SK-N-SH (cell line): ENCODE measurements at regions not wholly inside any gene's neighbourhood (a gene's known extent, or its start where the extent isn't known, plus 50 kb on each side); places are given as distances from the start of the nearest gene placed in this dataset.

Source experiments
- CTCF ChIA-PET: fragments of 300-600, 350-600 bp; formaldehyde crosslinking; extraction: SDS; loops from one replicate; lab custom pipeline; 2021; lab: Yijun Ruan, JAX
- POLR2A ChIA-PET: fragments of 350-600 bp; sonication (Branson Sonifier 250); formaldehyde crosslinking; extraction: SDS; loops from one replicate; lab custom pipeline; 2020; ENCODE audit warnings: antibody characterized with exemption, inconsistent platforms; lab: Yijun Ruan, JAX
- DNase-seq: peaks from one replicate; pipeline ENCODE4 v3.0.0; 2012
- H2AFZ ChIP-seq: fragments of 200-600 bp; sonication (generic); 2 replicates; pipeline ENCODE4 v1.8.1; 2016; ENCODE audit warnings: antibody characterized with exemption, mild to moderate bottlenecking, low read depth
- H3F3A ChIP-seq: fragments of 200-600 bp; sonication (generic); replicated peaks from 2 replicates; pipeline ENCODE3; 2016; ENCODE audit warnings: antibody characterized with exemption, mild to moderate bottlenecking; ENCODE audit not compliant: insufficient read depth
- H3K27ac ChIP-seq, 2 experiments: fragments of 200-500 bp in 1 of 2; fragments of 200-600 bp in 1 of 2; sonication (Bioruptor generic) in 1 of 2; sonication (generic), shearing (Covaris generic) in 1 of 2; 2 replicates each; pipeline versions ENCODE4 v1.5.1 to v1.6.1; 2014 to 2016; ENCODE audit warnings: low read depth in 2 of 2, inconsistent platforms in 1 of 2, low read length in 1 of 2, mild to moderate bottlenecking in 1 of 2, mixed read lengths in 1 of 2
- H3K27me3 ChIP-seq: fragments of 200-600 bp; sonication (generic), shearing (Covaris generic); 2 replicates; pipeline ENCODE4 v1.6.1; 2016; ENCODE audit warnings: mixed run types; ENCODE audit not compliant: insufficient read depth
- H3K36me3 ChIP-seq, 2 experiments: fragments of 200-500 bp in 1 of 2; fragments of 200-600 bp in 1 of 2; sonication (Bioruptor generic) in 1 of 2; sonication (generic) in 1 of 2; replicated peaks in 1 of 2; 2 replicates each; pipeline versions ENCODE3 to v1.5.1; 2014 to 2016; ENCODE audit warnings: low read length in 1 of 2, mild to moderate bottlenecking in 1 of 2; ENCODE audit not compliant: insufficient read depth in 2 of 2, control insufficient read depth in 1 of 2
- H3K4me1 ChIP-seq, 2 experiments: fragments of 200-500 bp in 1 of 2; fragments of 200-600 bp in 1 of 2; sonication (Bioruptor generic) in 1 of 2; sonication (generic), shearing (Covaris generic) in 1 of 2; 2 replicates each; pipeline versions ENCODE4 v1.5.1 to v1.6.1; 2014 to 2016; ENCODE audit warnings: low read depth in 1 of 2, low read length in 1 of 2, mixed run types in 1 of 2; ENCODE audit not compliant: insufficient read depth in 2 of 2, control insufficient read depth in 1 of 2
- H3K4me2 ChIP-seq: fragments of 200-600 bp; sonication (generic), shearing (Covaris generic); 2 replicates; pipeline ENCODE4 v1.6.1; 2017; ENCODE audit warnings: mixed run types
- H3K4me3 ChIP-seq, 2 experiments: fragments of 200-500 bp in 1 of 2; fragments of 200-600 bp in 1 of 2; sonication (Bioruptor generic) in 1 of 2; sonication (generic), shearing (Covaris generic) in 1 of 2; 2 replicates each; pipeline versions ENCODE4 v1.5.1 to v1.8.1; 2014 to 2016; ENCODE audit warnings: low read depth in 2 of 2, inconsistent platforms in 1 of 2, low read length in 1 of 2, mild to moderate bottlenecking in 1 of 2, mixed read lengths in 1 of 2, moderate library complexity in 1 of 2
- H3K79me2 ChIP-seq: fragments of 200-600 bp; sonication (generic); 2 replicates; pipeline ENCODE4 v1.8.1; 2017; ENCODE audit warnings: mild to moderate bottlenecking; ENCODE audit not compliant: insufficient read depth
- H3K9ac ChIP-seq: fragments of 200-600 bp; sonication (generic); 2 replicates; pipeline ENCODE4 v1.6.1; 2017; ENCODE audit warnings: mixed run types
- H3K9me2 ChIP-seq: fragments of 200-600 bp; sonication (generic); 2 replicates; pipeline ENCODE4 v1.6.1; 2017; ENCODE audit warnings: mixed run types
- H3K9me3 ChIP-seq: fragments of 200-600 bp; sonication (generic); 2 replicates; pipeline ENCODE4 v1.6.1; 2017; ENCODE audit warnings: mixed run types, mild to moderate bottlenecking, moderate library complexity
- H4K20me1 ChIP-seq: fragments of 200-600 bp; sonication (generic); 2 replicates; pipeline ENCODE4 v1.6.1; 2017; ENCODE audit warnings: mild to moderate bottlenecking, mixed run types; ENCODE audit not compliant: insufficient read depth
- CHD2 ChIP-seq: fragments of 150-350 bp; IDR thresholded peaks from 2 replicates; pipeline ENCODE4 v1.6.1; 2018; ENCODE audit warnings: low read length; ENCODE audit not compliant: partially characterized antibody
- FOSL2 ChIP-seq: IDR thresholded peaks from 2 replicates; pipeline ENCODE4 v1.4.0; 2012; ENCODE audit warnings: low read depth, mild to moderate bottlenecking, moderate library complexity, borderline replicate concordance
- FOXJ3 ChIP-seq: sonication (generic); formaldehyde crosslinking; IDR thresholded peaks from 2 replicates; pipeline ENCODE4 v1.5.1; 2020; ENCODE audit warnings: mild to moderate bottlenecking, missing genetic modification reagents
- FOXM1 ChIP-seq: IDR thresholded peaks from 2 replicates; pipeline ENCODE4 v1.4.0; 2012; ENCODE audit warnings: low read depth, mild to moderate bottlenecking
- GABPA ChIP-seq: IDR thresholded peaks from 2 replicates; pipeline ENCODE4 v1.4.0; 2012; ENCODE audit warnings: low read depth, mild to moderate bottlenecking
- GATA2 ChIP-seq: sonication (generic); formaldehyde crosslinking; IDR thresholded peaks from 2 replicates; pipeline ENCODE4 v1.5.0; 2020; ENCODE audit warnings: mild to moderate bottlenecking, missing genetic modification reagents
- JUND ChIP-seq: IDR thresholded peaks from 2 replicates; pipeline ENCODE4 v1.4.0; 2012
- MEF2A ChIP-seq: IDR thresholded peaks from 2 replicates; pipeline ENCODE4 v1.4.0; 2012; ENCODE audit warnings: low read depth, borderline replicate concordance
- NFIC ChIP-seq: IDR thresholded peaks from 2 replicates; pipeline ENCODE4 v1.4.0; 2012; ENCODE audit warnings: borderline replicate concordance
- POLR2AphosphoS5 ChIP-seq: IDR thresholded peaks from 2 replicates; pipeline ENCODE4 v1.6.1; 2012; ENCODE audit warnings: low read depth, low read length
- RFX5 ChIP-seq: IDR thresholded peaks from 2 replicates; pipeline ENCODE4 v1.6.1; 2012; ENCODE audit warnings: mild to moderate bottlenecking, improper control_type of control experiment, low read length
- SIN3A ChIP-seq: IDR thresholded peaks from 2 replicates; pipeline ENCODE4 v1.6.1; 2012; ENCODE audit warnings: low read depth, mild to moderate bottlenecking, low read length, moderate library complexity, borderline replicate concordance
- TAF1 ChIP-seq: IDR thresholded peaks from 2 replicates; pipeline ENCODE4 v1.6.1; 2012; ENCODE audit warnings: low read depth, mild to moderate bottlenecking, low read length, moderate library complexity, borderline replicate concordance
- TCF12 ChIP-seq: IDR thresholded peaks from 2 replicates; pipeline ENCODE4 v1.4.0; 2012
- YY1 ChIP-seq: IDR thresholded peaks from 2 replicates; pipeline ENCODE4 v1.4.0; 2012; ENCODE audit warnings: low read depth, mild to moderate bottlenecking
- WGBS: methylation state at CpG from one replicate; pipeline ENCODE4 v1.1.6; 2017; ENCODE audit warnings: low lambda C conversion rate; 5-methylcytosine and 5-hydroxymethylcytosine counted together
- TF ChIP-seq, protein P1 (sequence below): fragments of 150-350 bp; IDR thresholded peaks from 2 replicates; pipeline ENCODE4 v1.6.1; 2016; ENCODE audit warnings: mild to moderate bottlenecking, low read depth, low read length
- TF ChIP-seq, protein P2 (sequence below): IDR thresholded peaks from 2 replicates; pipeline ENCODE4 v1.4.0; 2012; ENCODE audit warnings: low read depth, borderline replicate concordance
- TF ChIP-seq, protein P3 (sequence below): IDR thresholded peaks from 2 replicates; pipeline ENCODE4; 2012
- TF ChIP-seq, protein P4 (sequence below): IDR thresholded peaks from 2 replicates; pipeline ENCODE4 v1.4.0; 2012; ENCODE audit warnings: low read depth
- TF ChIP-seq, protein P5 (sequence below): fragments of 150-350 bp; IDR thresholded peaks from 2 replicates; pipeline ENCODE4 v1.6.1; 2017; ENCODE audit warnings: antibody characterized with exemption, low read length, low read depth, borderline replicate concordance

DNA sequence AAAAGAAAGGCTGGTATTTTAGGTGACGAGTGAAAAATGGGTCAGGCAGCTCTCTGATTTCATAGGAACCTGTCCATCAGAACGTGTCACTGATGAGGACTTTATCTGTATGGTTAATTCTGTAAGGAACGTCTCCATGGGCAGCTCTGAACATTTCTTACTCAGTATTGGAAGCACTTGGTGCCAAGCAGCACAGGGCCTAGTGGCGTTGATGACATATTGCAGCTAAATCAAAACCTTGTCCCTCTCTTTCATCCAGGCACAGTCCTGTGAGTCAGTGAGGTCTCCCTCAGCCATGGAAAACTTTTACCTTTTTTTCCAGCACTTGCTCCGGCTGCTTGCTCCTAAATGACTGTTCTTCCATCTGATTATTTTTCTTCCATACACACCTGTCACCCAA is 301.9 kb downstream of the DHX15 start:
- H3K9ac ChIP-seq: no peak overlapping the region
- no peaks in the 10 kb centered on the region for H3K79me2 ChIP-seq
- ChIA-PET POLR2A (no interaction called here), CTCF (no interaction called here)
- H2AFZ ChIP-seq: no peak overlapping the region
- H3K9me2 ChIP-seq: no peaks in the 10 kb centered on the region
- H3K4me3 ChIP-seq: no peak overlapping the region
- 0% methylated on average over 3 of the region's 5 CpGs for WGBS
- H3K9me3 ChIP-seq: no peaks in the 10 kb centered on the region
- no peaks in the 10 kb centered on the region for H3F3A ChIP-seq
- H3K4me1 ChIP-seq: no peaks in the 10 kb centered on the region
- H3K36me3 ChIP-seq: no peaks in the 10 kb centered on the region
- no peak overlapping the region for H3K27ac ChIP-seq
- TF ChIP-seq NFIC: no peak
- no peak for TF ChIP-seq FOXM1
- no peak for TF ChIP-seq JUND
- TF ChIP-seq FOSL2: no peak
- TF ChIP-seq TCF12: no peak
- TF ChIP-seq TAF1: no peak
- TF ChIP-seq, protein P1, sequence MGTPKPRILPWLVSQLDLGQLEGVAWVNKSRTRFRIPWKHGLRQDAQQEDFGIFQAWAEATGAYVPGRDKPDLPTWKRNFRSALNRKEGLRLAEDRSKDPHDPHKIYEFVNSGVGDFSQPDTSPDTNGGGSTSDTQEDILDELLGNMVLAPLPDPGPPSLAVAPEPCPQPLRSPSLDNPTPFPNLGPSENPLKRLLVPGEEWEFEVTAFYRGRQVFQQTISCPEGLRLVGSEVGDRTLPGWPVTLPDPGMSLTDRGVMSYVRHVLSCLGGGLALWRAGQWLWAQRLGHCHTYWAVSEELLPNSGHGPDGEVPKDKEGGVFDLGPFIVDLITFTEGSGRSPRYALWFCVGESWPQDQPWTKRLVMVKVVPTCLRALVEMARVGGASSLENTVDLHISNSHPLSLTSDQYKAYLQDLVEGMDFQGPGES: no peak
- TF ChIP-seq YY1: no peak
- no peak for TF ChIP-seq CHD2
- no peak for TF ChIP-seq SIN3A
- no peak for TF ChIP-seq GABPA
- no peak for TF ChIP-seq FOXJ3
- TF ChIP-seq, protein P2, sequence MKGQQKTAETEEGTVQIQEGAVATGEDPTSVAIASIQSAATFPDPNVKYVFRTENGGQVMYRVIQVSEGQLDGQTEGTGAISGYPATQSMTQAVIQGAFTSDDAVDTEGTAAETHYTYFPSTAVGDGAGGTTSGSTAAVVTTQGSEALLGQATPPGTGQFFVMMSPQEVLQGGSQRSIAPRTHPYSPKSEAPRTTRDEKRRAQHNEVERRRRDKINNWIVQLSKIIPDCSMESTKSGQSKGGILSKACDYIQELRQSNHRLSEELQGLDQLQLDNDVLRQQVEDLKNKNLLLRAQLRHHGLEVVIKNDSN: no peak
- TF ChIP-seq, protein P3, sequence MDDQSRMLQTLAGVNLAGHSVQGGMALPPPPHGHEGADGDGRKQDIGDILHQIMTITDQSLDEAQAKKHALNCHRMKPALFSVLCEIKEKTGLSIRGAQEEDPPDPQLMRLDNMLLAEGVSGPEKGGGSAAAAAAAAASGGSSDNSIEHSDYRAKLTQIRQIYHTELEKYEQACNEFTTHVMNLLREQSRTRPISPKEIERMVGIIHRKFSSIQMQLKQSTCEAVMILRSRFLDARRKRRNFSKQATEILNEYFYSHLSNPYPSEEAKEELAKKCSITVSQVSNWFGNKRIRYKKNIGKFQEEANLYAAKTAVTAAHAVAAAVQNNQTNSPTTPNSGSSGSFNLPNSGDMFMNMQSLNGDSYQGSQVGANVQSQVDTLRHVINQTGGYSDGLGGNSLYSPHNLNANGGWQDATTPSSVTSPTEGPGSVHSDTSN: no peak
- TF ChIP-seq MEF2A: no peak
- TF ChIP-seq GATA2 (CRISPR knock-in tag): no peak
- TF ChIP-seq POLR2AphosphoS5: no peak
- TF ChIP-seq, protein P4, sequence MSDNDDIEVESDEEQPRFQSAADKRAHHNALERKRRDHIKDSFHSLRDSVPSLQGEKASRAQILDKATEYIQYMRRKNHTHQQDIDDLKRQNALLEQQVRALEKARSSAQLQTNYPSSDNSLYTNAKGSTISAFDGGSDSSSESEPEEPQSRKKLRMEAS: no peak
- TF ChIP-seq, protein P5, sequence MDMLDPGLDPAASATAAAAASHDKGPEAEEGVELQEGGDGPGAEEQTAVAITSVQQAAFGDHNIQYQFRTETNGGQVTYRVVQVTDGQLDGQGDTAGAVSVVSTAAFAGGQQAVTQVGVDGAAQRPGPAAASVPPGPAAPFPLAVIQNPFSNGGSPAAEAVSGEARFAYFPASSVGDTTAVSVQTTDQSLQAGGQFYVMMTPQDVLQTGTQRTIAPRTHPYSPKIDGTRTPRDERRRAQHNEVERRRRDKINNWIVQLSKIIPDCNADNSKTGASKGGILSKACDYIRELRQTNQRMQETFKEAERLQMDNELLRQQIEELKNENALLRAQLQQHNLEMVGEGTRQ: no peak
- TF ChIP-seq RFX5: no peak
- H3K27me3 ChIP-seq: no peaks in the 10 kb centered on the region
- H4K20me1 ChIP-seq: no peaks in the 10 kb centered on the region
- no peak overlapping the region for H3K4me2 ChIP-seq
- DNase-seq: no peak
